Prostate gland (tissue), 2 donors: ENCODE measurements at regions not wholly inside any gene's neighbourhood (a gene's known extent, or its start where the extent isn't known, plus 50 kb on each side); places are given as distances from the start of the nearest gene placed in this dataset.

Experiments
- DNase-seq: peaks from one replicate; pipeline ENCODE4 v3.0.0-alpha.2; 2019; ENCODE audit warnings: low spot score
- H3K27ac ChIP-seq, 2 donors: fragments of 200-600 bp; sonication (generic); 2 replicates each; pipeline ENCODE4 v1.5.1; 2017 to 2019
- H3K27me3 ChIP-seq: fragments of 200-600 bp; sonication (generic); replicated peaks from 2 replicates; pipeline ENCODE4 v1.5.1; 2019; ENCODE audit not compliant: insufficient read depth
- H3K36me3 ChIP-seq, 2 donors: fragments of 200-600 bp; sonication (generic); 1 replicate in 1 of 2; 2 replicates in 1 of 2; pipeline versions ENCODE4 v1.5.1 to v1.8.1; 2017 to 2019
- H3K4me1 ChIP-seq: fragments of 200-600 bp; sonication (generic); replicated peaks from 2 replicates; pipeline ENCODE4 v1.5.1; 2019
- H3K4me3 ChIP-seq, 2 donors: fragments of 200-600 bp; sonication (generic); 2 replicates each; pipeline ENCODE4 v1.5.1; 2017 to 2019
- H3K9me3 ChIP-seq: fragments of 200-600 bp; sonication (generic); 2 replicates; pipeline ENCODE4 v1.5.1; 2017
- POLR2A ChIP-seq: fragments of 450-650 bp; IDR thresholded peaks from one replicate; pipeline ENCODE4 v1.6.1; 2016; ENCODE audit warnings: antibody characterized with exemption, mild to moderate bottlenecking
- POLR2AphosphoS5 ChIP-seq: sonication (generic); formaldehyde crosslinking; IDR thresholded peaks from one replicate; pipeline ENCODE4 v1.6.1; 2017; ENCODE audit warnings: antibody characterized with exemption
- WGBS: methylation state at CpG from one replicate; pipeline ENCODE4 v1.1.5; 2018; 5-methylcytosine and 5-hydroxymethylcytosine counted together
- intact Hi-C: fragments of 100-400 bp; cut with DNase I; formaldehyde crosslinking; loops from one replicate; pipeline ENCODE4 v1.14.2; 2022
- TF ChIP-seq, protein P1 (sequence below), 4 experiments: fragments of 200-600 bp in 2 of 4; fragments of 450-650 bp in 2 of 4; sonication (generic) in 2 of 4; IDR thresholded peaks; 1 replicate in 3 of 4; 2 replicates in 1 of 4; pipeline ENCODE4 v1.5.1; 2016 to 2019; ENCODE audit warnings: antibody characterized with exemption in 4 of 4, mild to moderate bottlenecking in 2 of 4, moderate library complexity in 2 of 4

DNA sequence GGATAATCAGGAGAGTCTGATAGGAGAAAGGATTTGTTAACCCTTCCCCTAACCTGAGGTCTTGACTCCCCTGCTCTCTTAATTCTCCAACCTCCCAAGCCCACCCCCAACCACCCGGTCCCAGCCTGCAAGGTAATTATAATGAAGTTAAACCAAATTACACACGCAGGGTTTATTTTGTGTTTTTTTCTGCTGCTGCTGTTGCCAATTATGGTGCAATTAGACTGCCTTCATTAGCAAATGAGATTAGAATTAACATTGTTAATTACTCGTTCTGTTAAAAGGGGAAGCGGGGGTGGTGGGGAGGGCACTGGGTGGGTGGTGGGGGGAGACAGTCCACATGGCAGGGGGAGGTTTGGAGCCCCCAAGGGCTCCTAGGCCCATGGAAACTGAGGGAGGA lies 128.9 kb downstream of the CCT6B start:
- Histone ChIP-seq H3K9me3 (no peaks in the 10 kb centered on the region), H3K36me3 (no peaks in the 10 kb centered on the region), H3K27me3 (no peaks in the 10 kb centered on the region), H3K27ac (no peak overlapping the region), H3K4me3 (no peak overlapping the region), H3K4me1 (no peaks in the 10 kb centered on the region)
- WGBS, result 34% methylated on average over 4 of the region's 4 CpGs
- TF ChIP-seq POLR2AphosphoS5 (no peak), POLR2A (no peak)
- TF ChIP-seq, protein P1, sequence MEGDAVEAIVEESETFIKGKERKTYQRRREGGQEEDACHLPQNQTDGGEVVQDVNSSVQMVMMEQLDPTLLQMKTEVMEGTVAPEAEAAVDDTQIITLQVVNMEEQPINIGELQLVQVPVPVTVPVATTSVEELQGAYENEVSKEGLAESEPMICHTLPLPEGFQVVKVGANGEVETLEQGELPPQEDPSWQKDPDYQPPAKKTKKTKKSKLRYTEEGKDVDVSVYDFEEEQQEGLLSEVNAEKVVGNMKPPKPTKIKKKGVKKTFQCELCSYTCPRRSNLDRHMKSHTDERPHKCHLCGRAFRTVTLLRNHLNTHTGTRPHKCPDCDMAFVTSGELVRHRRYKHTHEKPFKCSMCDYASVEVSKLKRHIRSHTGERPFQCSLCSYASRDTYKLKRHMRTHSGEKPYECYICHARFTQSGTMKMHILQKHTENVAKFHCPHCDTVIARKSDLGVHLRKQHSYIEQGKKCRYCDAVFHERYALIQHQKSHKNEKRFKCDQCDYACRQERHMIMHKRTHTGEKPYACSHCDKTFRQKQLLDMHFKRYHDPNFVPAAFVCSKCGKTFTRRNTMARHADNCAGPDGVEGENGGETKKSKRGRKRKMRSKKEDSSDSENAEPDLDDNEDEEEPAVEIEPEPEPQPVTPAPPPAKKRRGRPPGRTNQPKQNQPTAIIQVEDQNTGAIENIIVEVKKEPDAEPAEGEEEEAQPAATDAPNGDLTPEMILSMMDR (IDR thresholded peaks at IDR 0.05), result no peak
- no peak for DNase-seq
- intact Hi-C loops, result no loop called here

DNA sequence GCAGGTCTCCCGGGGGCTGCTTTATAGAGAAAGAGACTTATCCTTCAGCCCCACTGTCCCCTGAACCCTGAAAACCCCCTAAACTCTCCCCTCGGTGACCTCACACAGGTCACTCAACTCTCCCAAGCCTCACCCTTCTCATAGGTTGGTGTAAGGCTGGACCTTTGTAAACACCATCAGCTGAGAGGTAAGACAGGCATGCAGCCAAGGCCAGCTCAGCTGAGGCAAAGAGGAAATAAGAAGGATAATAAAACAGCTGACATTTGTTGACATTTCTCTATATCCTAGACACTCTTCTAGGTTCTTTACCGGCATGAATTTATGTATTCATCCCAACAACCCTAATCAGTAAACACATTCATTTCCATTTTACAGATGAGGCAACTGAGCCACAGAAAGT lies 134.3 kb downstream of the CCT6B start:
- no peaks in the 10 kb centered on the region for H3K36me3 ChIP-seq
- no peak overlapping the region for H3K27ac ChIP-seq
- WGBS, result 72% methylated on average over 3 of the region's 3 CpGs
- DNase-seq, result peak; percentile 11
- TF ChIP-seq, protein P1 (IDR thresholded peaks at IDR 0.05), result no peak
- no peak for TF ChIP-seq POLR2AphosphoS5
- no peak for TF ChIP-seq POLR2A
- intact Hi-C loops, result no loop called here
- no peaks in the 10 kb centered on the region for H3K27me3 ChIP-seq
- H3K4me1 ChIP-seq, result no peaks in the 10 kb centered on the region
- no peak overlapping the region for H3K4me3 ChIP-seq
- H3K9me3 ChIP-seq, result no peaks in the 10 kb centered on the region

DNA sequence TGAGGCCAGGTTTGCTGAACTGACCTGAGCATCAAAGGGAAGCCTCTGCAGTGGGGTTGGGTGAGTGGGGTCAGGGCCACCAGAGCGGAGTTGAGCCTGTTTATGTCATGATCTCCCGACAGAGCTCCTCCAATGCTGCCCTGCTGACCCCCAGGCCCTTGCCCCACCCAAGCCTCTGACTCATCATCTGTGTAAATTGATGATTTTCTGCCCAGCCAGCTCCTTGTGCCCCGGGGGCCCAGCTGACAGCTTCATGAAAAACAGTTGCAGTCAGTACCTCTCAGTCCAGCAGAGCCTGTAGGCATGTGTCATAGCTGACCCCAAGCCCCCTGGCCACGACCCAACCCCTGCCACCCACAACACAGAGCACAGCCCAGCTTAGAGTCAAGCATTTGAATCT lies 134.9 kb downstream of the CCT6B start:
- TF ChIP-seq POLR2AphosphoS5 (no peak), POLR2A (no peak)
- TF ChIP-seq, protein P1 (IDR thresholded peaks at IDR 0.05), result no peak
- Histone ChIP-seq H3K27me3 (no peaks in the 10 kb centered on the region), H3K9me3 (no peaks in the 10 kb centered on the region), H3K4me1 (no peaks in the 10 kb centered on the region), H3K36me3 (no peaks in the 10 kb centered on the region), H3K27ac (no peak overlapping the region), H3K4me3 (no peak overlapping the region)
- intact Hi-C loops, result no loop called here
- 53% methylated on average over 4 of the region's 4 CpGs for WGBS
- DNase-seq, result no peak

DNA sequence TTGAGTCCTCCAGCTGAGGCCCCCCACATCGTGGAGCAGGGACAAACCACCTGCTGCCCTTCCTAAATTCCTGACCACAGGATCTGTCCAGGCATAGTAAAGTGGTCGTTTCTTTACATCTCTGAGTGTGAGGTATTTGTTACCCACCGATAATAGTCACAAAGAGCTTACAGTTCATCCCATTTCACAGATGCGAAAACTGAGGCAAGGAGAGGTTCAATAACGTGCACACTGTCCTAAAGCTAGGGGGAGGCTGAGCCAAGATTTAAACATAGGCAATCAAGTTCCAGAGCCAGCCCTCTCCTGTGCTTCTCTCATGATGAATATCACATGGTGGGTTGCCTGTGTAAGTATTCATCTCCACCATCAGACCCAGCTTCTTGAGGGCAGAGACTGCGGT lies 135.4 kb downstream of the CCT6B start:
- Histone ChIP-seq H3K27me3 (no peaks in the 10 kb centered on the region), H3K4me1 (no peaks in the 10 kb centered on the region), H3K27ac (no peak overlapping the region), H3K36me3 (no peaks in the 10 kb centered on the region), H3K9me3 (no peaks in the 10 kb centered on the region), H3K4me3 (no peak overlapping the region)
- TF ChIP-seq POLR2A (no peak), POLR2AphosphoS5 (no peak)
- TF ChIP-seq, protein P1 (IDR thresholded peaks at IDR 0.05), result no peak
- 82% methylated on average over 6 of the region's 6 CpGs for WGBS
- intact Hi-C loops, result no loop called here
- DNase-seq, result no peak

DNA sequence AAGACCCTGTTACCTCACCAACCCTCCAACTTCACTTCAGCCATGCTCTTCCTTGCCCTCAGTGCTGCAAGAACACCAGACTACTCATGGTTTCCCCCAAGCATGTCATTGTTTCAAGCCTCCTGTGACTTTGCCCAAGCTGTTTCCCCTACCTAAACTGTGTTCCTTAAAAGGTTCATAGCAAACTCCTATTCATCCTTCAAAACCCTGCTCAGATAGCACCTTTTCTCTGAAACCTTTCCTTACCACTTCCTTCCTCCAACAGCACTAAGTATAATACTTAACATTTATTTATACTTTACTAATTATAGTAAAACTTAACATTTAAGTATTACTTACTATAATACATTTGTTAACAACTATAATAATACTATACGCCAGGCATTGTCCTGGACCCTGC lies 136.2 kb downstream of the CCT6B start:
- TF ChIP-seq POLR2A, result no peak
- TF ChIP-seq, protein P1 (IDR thresholded peaks at IDR 0.05), result no peak
- TF ChIP-seq POLR2AphosphoS5, result no peak
- no peaks in the 10 kb centered on the region for H3K4me1 ChIP-seq
- DNase-seq, result no peak
- 84% methylated on average over 1 of the region's 1 CpG for WGBS
- no peak overlapping the region for H3K4me3 ChIP-seq
- H3K36me3 ChIP-seq, result no peaks in the 10 kb centered on the region
- no peaks in the 10 kb centered on the region for H3K27me3 ChIP-seq
- intact Hi-C loops, result no loop called here
- H3K9me3 ChIP-seq, result no peaks in the 10 kb centered on the region
- H3K27ac ChIP-seq, result no peak overlapping the region
